ENCODE measurements at regions not wholly inside any gene's neighbourhood (a gene's known extent, or its start where the extent isn't known, plus 50 kb on each side); places are given as distances from the start of the nearest gene placed in this dataset.

GRCh38 chr2:145548479-145548878 is 1028.6 kb upstream of the ZEB2 start:
- DNase-seq (no peak), ATAC-seq (ENCODE audit: low read depth) (no peak)
- Mint-ChIP-seq H3K4me1 (no peaks in the 10 kb centered on the region), H3K36me3 (ENCODE audit: low read depth) (no peaks in the 10 kb centered on the region), H3K4me3 (no peak overlapping the region), H3K27me3 (no peaks in the 10 kb centered on the region), H3K27ac (no peak overlapping the region), H3K9me3 (peaks cover 5% of the 10 kb centered on the region)
- TF ChIP-seq CTCF (IDR thresholded peaks at IDR 0.05): no peak
- ChIA-PET POLR2A (no interaction called here), CTCF (no interaction called here)
- intact Hi-C loops (cut with micrococcal nuclease): no loop called here

- Mint-ChIP-seq H3K36me3 (ENCODE audit: low read depth) (no peaks in the 10 kb centered on the region), H3K27me3 (no peaks in the 10 kb centered on the region), H3K9me3 (peaks cover 5% of the 10 kb centered on the region), H3K4me1 (no peaks in the 10 kb centered on the region), H3K27ac (no peak overlapping the region), H3K4me3 (no peak overlapping the region)
- ChIA-PET CTCF (no interaction called here), POLR2A (no interaction called here)
- ATAC-seq (ENCODE audit: low read depth) (no peak), DNase-seq (no peak)
- intact Hi-C loops (cut with micrococcal nuclease): no loop called here
- TF ChIP-seq CTCF (IDR thresholded peaks at IDR 0.05): no peak
These were observed 1027.7 kb upstream of the ZEB2 start for GRCh38 chr2:145547620-145548019.

- intact Hi-C loops (cut with micrococcal nuclease): no loop called here
- H3K4me1 Mint-ChIP-seq: no peaks in the 10 kb centered on the region
- DNase-seq: no peak
- TF ChIP-seq CTCF (IDR thresholded peaks at IDR 0.05): no peak
- no peak overlapping the region for H3K27ac Mint-ChIP-seq
- H3K36me3 Mint-ChIP-seq (ENCODE audit: low read depth): no peaks in the 10 kb centered on the region
- H3K9me3 Mint-ChIP-seq: peaks cover 5% of the 10 kb centered on the region
- ATAC-seq (ENCODE audit: low read depth): no peak
- H3K27me3 Mint-ChIP-seq: no peaks in the 10 kb centered on the region
- no peak overlapping the region for H3K4me3 Mint-ChIP-seq
- ChIA-PET CTCF (no interaction called here), POLR2A (no interaction called here)
These were observed 1026.2 kb upstream of the ZEB2 start for GRCh38 chr2:145546091-145546490.

DNA sequence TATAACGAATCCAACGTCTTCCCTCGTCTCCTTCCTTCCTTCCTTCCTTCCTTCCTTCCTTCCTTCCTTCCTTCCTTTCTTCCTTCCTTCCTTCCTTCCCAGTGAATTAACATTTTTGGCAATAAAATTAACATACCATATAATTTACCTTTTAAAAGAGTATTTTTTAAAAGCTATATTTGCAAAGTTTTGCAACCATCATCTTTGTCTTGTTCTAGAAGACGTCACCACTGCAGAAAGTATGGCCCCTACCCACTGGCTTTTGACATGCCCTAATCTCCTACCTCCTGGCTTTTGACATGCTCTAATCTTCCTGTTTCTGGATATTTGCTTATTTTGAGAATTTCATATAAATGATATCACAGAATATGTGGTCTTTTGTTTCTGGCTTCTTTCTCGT is 1023.9 kb upstream of the ZEB2 start:
- ATAC-seq (ENCODE audit: low read depth) (no peak), DNase-seq (no peak)
- H3K4me1 Mint-ChIP-seq: no peaks in the 10 kb centered on the region
- no peak overlapping the region for H3K4me3 Mint-ChIP-seq
- ChIA-PET POLR2A (no interaction called here), CTCF (no interaction called here)
- H3K27me3 Mint-ChIP-seq: no peaks in the 10 kb centered on the region
- H3K9me3 Mint-ChIP-seq: peaks cover 5% of the 10 kb centered on the region
- H3K36me3 Mint-ChIP-seq (ENCODE audit: low read depth): no peaks in the 10 kb centered on the region
- H3K27ac Mint-ChIP-seq: no peak overlapping the region
- no peak for TF ChIP-seq CTCF (IDR thresholded peaks at IDR 0.05)
- intact Hi-C loops (cut with micrococcal nuclease): no loop called here

DNA sequence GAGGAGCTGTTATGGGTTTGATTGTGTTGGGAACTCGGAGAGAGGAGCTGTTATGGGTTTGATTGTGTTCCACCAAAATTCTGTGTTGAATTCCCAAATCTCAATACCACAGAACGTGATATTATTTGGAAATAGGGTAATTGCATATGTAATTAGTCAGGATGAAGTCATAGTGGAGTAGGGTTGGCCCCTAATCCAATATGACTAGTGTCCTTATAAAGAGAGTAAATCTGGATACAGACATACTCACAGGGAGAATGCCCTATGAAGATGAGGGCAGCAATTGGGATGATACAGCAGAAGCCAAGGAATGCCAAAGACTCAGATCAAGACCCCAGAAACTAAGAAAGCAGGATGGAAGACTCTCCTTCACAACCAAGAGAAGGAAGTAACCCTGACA is 1023.2 kb upstream of the ZEB2 start:
- ATAC-seq (ENCODE audit: low read depth): no peak
- no peak for DNase-seq
- Mint-ChIP-seq H3K4me3 (no peak overlapping the region), H3K27me3 (no peaks in the 10 kb centered on the region), H3K9me3 (peaks cover 5% of the 10 kb centered on the region), H3K4me1 (no peaks in the 10 kb centered on the region), H3K36me3 (ENCODE audit: low read depth) (no peaks in the 10 kb centered on the region), H3K27ac (no peak overlapping the region)
- ChIA-PET CTCF (no interaction called here), POLR2A (no interaction called here)
- TF ChIP-seq CTCF (IDR thresholded peaks at IDR 0.05): no peak
- intact Hi-C loops (cut with micrococcal nuclease): no loop called here
